Astrocyte (in vitro differentiated cells and primary cell): ENCODE measurements at regions not wholly inside any gene's neighbourhood (a gene's known extent, or its start where the extent isn't known, plus 50 kb on each side); places are given as distances from the start of the nearest gene placed in this dataset.

Experiments
- DNase-seq: peaks from one replicate; pipeline ENCODE4 v3.0.0-alpha.2; 2010; ENCODE audit warnings: low read depth
- FAIRE-seq: peaks from 2 replicates; lab custom pipeline; 2011; peaks lifted over from hg19 to GRCh38; lab: Jason Lieb, UNC
- H2AFZ ChIP-seq: 2 replicates; pipeline ENCODE4 v1.6.0; 2012; ENCODE audit warnings: low read depth, low read length, inconsistent platforms
- H3K27ac ChIP-seq: 2 replicates; pipeline ENCODE4 v1.5.1; 2011; ENCODE audit warnings: low read depth, low read length, inconsistent platforms
- H3K27me3 ChIP-seq: 2 replicates; pipeline ENCODE4 v1.6.0; 2011; ENCODE audit warnings: low read length, inconsistent platforms; ENCODE audit not compliant: insufficient read depth
- H3K36me3 ChIP-seq: 2 replicates; pipeline ENCODE4 v1.5.1; 2011; ENCODE audit warnings: low read length, inconsistent platforms; ENCODE audit not compliant: insufficient read depth
- H3K4me1 ChIP-seq: 2 replicates; pipeline ENCODE4 v1.5.1; 2011; ENCODE audit warnings: low read length, inconsistent platforms; ENCODE audit not compliant: insufficient read depth
- H3K4me2 ChIP-seq: 2 replicates; pipeline ENCODE4 v1.6.0; 2012; ENCODE audit warnings: low read length, inconsistent platforms
- H3K4me3 ChIP-seq: 2 replicates; pipeline ENCODE4 v1.5.1; 2011; ENCODE audit warnings: low read depth, mild to moderate bottlenecking, low read length, inconsistent platforms; ENCODE audit not compliant: insufficient read depth
- H3K79me2 ChIP-seq: 2 replicates; pipeline ENCODE4 v1.6.0; 2012; ENCODE audit warnings: mild to moderate bottlenecking, low read length, inconsistent platforms; ENCODE audit not compliant: insufficient read depth
- H3K9ac ChIP-seq: 2 replicates; pipeline ENCODE4 v1.6.0; 2012; ENCODE audit warnings: mild to moderate bottlenecking, low read length, inconsistent platforms
- H3K9me3 ChIP-seq: 2 replicates; pipeline ENCODE4 v1.5.1; 2012; ENCODE audit warnings: low read depth, mild to moderate bottlenecking, low read length, inconsistent platforms; ENCODE audit not compliant: insufficient read depth
- H4K20me1 ChIP-seq: 2 replicates; pipeline ENCODE4 v1.6.0; 2012; ENCODE audit warnings: low read length, inconsistent platforms; ENCODE audit not compliant: insufficient read depth
- H3K27ac Mint-ChIP-seq: one replicate; pipeline ENCODE4 v1.8.0; 2021; ENCODE audit warnings: mild to moderate bottlenecking, mixed read lengths; ENCODE audit not compliant: unreplicated experiment
- H3K27me3 Mint-ChIP-seq: one replicate; pipeline ENCODE4 v1.8.0; 2021; ENCODE audit warnings: low read depth, mixed read lengths; ENCODE audit not compliant: unreplicated experiment
- H3K36me3 Mint-ChIP-seq: one replicate; pipeline ENCODE4 v1.8.0; 2021; ENCODE audit warnings: low read depth, mixed read lengths; ENCODE audit not compliant: unreplicated experiment
- H3K4me1 Mint-ChIP-seq: one replicate; pipeline ENCODE4 v1.8.0; 2021; ENCODE audit warnings: low read depth, mixed read lengths; ENCODE audit not compliant: unreplicated experiment
- H3K4me3 Mint-ChIP-seq: one replicate; pipeline ENCODE4 v1.8.0; 2021; ENCODE audit warnings: mild to moderate bottlenecking, moderate library complexity, mixed read lengths; ENCODE audit not compliant: unreplicated experiment
- H3K9me3 Mint-ChIP-seq: one replicate; pipeline ENCODE4 v1.8.0; 2021; ENCODE audit warnings: mild to moderate bottlenecking, mixed read lengths; ENCODE audit not compliant: unreplicated experiment
- EZH2 ChIP-seq: IDR thresholded peaks from 2 replicates; pipeline ENCODE4 v1.6.1; 2012; ENCODE audit warnings: mild to moderate bottlenecking, low read length, inconsistent platforms; ENCODE audit not compliant: insufficient read depth
- TF ChIP-seq, protein P1 (sequence below): IDR thresholded peaks from 2 replicates; pipeline ENCODE4 v1.5.1; 2011; ENCODE audit warnings: low read depth, mild to moderate bottlenecking, inconsistent platforms, low read length, moderate library complexity; ENCODE audit not compliant: insufficient read depth

DNA sequence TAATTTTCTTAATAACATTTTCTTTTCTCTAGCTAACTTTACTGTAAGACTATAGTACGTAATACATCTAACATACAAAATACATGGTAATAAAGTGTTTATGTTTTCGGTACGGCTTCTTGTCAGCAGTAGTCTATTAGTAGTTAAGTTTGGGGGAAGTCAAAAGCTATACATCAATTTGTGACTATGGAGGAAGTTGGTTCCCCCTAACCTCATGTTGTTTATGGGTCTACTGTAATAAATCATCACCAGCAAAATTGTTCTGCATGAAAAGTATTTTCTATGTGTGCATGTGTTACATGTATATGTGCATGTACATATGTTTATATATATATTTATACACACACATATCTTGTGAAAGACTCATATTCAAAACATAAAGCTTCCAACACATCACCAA lies 303.0 kb downstream of the TRIB2 start:
- no peak overlapping the region for H3K4me3 Mint-ChIP-seq
- no peaks in the 10 kb centered on the region for H3K4me1 ChIP-seq
- no peak overlapping the region for H3K9ac ChIP-seq
- H3K36me3 ChIP-seq, result no peaks in the 10 kb centered on the region
- H3K27ac Mint-ChIP-seq, result no peak overlapping the region
- DNase-seq, result no peak
- no peaks in the 10 kb centered on the region for H3K79me2 ChIP-seq
- H3K9me3 Mint-ChIP-seq, result no peaks in the 10 kb centered on the region
- no peak overlapping the region for H3K27ac ChIP-seq
- FAIRE-seq, result no peak
- H2AFZ ChIP-seq, result no peak overlapping the region
- TF ChIP-seq EZH2, result no peak
- TF ChIP-seq, protein P1, sequence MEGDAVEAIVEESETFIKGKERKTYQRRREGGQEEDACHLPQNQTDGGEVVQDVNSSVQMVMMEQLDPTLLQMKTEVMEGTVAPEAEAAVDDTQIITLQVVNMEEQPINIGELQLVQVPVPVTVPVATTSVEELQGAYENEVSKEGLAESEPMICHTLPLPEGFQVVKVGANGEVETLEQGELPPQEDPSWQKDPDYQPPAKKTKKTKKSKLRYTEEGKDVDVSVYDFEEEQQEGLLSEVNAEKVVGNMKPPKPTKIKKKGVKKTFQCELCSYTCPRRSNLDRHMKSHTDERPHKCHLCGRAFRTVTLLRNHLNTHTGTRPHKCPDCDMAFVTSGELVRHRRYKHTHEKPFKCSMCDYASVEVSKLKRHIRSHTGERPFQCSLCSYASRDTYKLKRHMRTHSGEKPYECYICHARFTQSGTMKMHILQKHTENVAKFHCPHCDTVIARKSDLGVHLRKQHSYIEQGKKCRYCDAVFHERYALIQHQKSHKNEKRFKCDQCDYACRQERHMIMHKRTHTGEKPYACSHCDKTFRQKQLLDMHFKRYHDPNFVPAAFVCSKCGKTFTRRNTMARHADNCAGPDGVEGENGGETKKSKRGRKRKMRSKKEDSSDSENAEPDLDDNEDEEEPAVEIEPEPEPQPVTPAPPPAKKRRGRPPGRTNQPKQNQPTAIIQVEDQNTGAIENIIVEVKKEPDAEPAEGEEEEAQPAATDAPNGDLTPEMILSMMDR, result no peak
- no peaks in the 10 kb centered on the region for H3K36me3 Mint-ChIP-seq
- H3K27me3 Mint-ChIP-seq, result no peaks in the 10 kb centered on the region
- H3K9me3 ChIP-seq, result no peaks in the 10 kb centered on the region
- no peaks in the 10 kb centered on the region for H4K20me1 ChIP-seq
- no peak overlapping the region for H3K4me2 ChIP-seq
- no peak overlapping the region for H3K4me3 ChIP-seq
- no peaks in the 10 kb centered on the region for H3K27me3 ChIP-seq
- peaks cover 2% of the 10 kb centered on the region for H3K4me1 Mint-ChIP-seq

DNA sequence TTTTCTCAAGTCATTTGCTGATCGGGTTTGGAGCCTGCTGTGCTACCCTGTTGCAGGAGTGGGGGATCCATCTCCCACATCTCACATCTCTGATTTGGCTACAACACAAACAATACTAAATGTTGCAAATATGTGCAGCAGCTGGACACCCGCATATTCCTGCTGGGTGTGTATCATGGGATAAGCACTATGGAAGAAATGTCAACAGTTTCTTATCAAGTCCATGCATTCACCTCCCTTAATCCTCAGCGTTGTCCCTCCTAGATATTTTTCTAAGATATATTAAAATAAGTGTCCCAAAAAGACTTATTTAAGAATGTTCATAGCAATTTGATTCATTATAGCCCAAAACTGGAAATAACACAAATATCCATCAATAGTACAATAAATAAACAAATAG lies 303.7 kb downstream of the TRIB2 start:
- Mint-ChIP-seq H3K4me1 (peaks cover 2% of the 10 kb centered on the region), H3K36me3 (no peaks in the 10 kb centered on the region), H3K27ac (no peak overlapping the region), H3K4me3 (no peak overlapping the region), H3K9me3 (no peaks in the 10 kb centered on the region), H3K27me3 (no peaks in the 10 kb centered on the region)
- H3K9ac ChIP-seq, result no peak overlapping the region
- H2AFZ ChIP-seq, result no peak overlapping the region
- no peaks in the 10 kb centered on the region for H3K79me2 ChIP-seq
- no peak overlapping the region for H3K4me2 ChIP-seq
- H3K4me3 ChIP-seq, result no peak overlapping the region
- H3K36me3 ChIP-seq, result no peaks in the 10 kb centered on the region
- no peaks in the 10 kb centered on the region for H3K4me1 ChIP-seq
- TF ChIP-seq, protein P1, result no peak
- no peak for TF ChIP-seq EZH2
- FAIRE-seq (no peak), DNase-seq (no peak)
- H3K27ac ChIP-seq, result no peak overlapping the region
- no peaks in the 10 kb centered on the region for H3K27me3 ChIP-seq
- no peaks in the 10 kb centered on the region for H4K20me1 ChIP-seq
- no peaks in the 10 kb centered on the region for H3K9me3 ChIP-seq

DNA sequence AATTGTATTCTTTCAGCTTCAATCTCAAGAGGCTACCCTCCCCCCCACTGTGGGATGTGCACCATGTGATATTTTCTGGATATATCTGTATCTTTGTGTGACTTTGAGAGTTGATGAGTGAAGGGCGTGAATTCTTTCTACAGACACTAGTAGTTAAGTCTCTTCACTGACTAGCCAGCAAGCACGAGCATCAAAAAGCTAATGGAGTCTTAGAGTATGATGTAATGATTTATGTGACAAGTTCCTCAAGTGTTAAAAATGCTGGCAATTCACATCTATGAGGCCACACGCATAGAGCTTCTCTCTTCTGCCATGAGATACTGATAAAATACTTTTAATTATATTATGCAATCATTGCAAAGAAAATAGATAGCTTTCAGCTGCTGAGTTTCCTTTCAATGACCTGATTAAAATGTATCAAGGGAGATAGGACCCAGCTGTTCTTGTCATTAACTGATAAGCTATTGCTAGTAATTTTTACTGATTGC lies 304.8 kb downstream of the TRIB2 start:
- Histone ChIP-seq H2AFZ (no peak overlapping the region), H3K4me1 (no peaks in the 10 kb centered on the region), H3K4me3 (no peak overlapping the region), H3K27ac (no peak overlapping the region), H4K20me1 (no peaks in the 10 kb centered on the region), H3K4me2 (no peak overlapping the region), H3K27me3 (no peaks in the 10 kb centered on the region), H3K79me2 (no peaks in the 10 kb centered on the region), H3K9me3 (no peaks in the 10 kb centered on the region), H3K36me3 (no peaks in the 10 kb centered on the region), H3K9ac (no peak overlapping the region)
- no peak overlapping the region for H3K4me3 Mint-ChIP-seq
- H3K9me3 Mint-ChIP-seq, result no peaks in the 10 kb centered on the region
- peaks cover 2% of the 10 kb centered on the region for H3K4me1 Mint-ChIP-seq
- no peaks in the 10 kb centered on the region for H3K27me3 Mint-ChIP-seq
- no peak for FAIRE-seq
- no peak overlapping the region for H3K27ac Mint-ChIP-seq
- no peak for DNase-seq
- H3K36me3 Mint-ChIP-seq, result no peaks in the 10 kb centered on the region
- TF ChIP-seq, protein P1, result no peak
- no peak for TF ChIP-seq EZH2
